ENCODE measurements at regions not wholly inside any gene's neighbourhood (a gene's known extent, or its start where the extent isn't known, plus 50 kb on each side); places are given as distances from the start of the nearest gene placed in this dataset.

DNA sequence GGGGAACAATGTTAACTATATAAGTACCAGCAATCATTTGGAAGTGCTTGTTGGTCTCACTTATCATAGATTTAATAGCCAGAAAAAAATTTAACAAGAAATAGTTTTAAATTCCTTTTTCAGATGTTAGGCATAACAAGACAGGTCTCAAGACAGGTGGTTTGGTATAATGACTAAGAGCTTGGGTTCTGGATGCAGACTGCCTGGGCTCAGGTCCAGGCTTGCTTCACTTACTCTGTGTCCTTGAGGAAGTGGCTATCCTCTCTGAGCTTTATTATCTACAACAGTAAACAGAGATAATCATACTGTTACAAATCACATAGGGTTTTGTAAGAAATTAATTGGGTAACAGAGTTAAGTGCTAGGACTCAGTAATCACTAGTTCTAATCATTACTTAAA, 338.0 kb upstream of the FLRT2 start:
- no peaks in the 10 kb centered on the region for H3K9me3 ChIP-seq (ENCODE audit: control insufficient read depth, insufficient read depth, low read length)
- Mint-ChIP-seq H3K4me1 (peaks cover 4 to 13% of the 10 kb centered on the region in 2 donors), H3K27ac (no peak overlapping the region), H3K27me3 (ENCODE audit: low read depth in 2 of 2) (no peaks in the 10 kb centered on the region), H3K9me3 (peaks cover 0 to 2% of the 10 kb centered on the region in 2 donors), H3K4me3 (no peak overlapping the region), H3K36me3 (no peaks in the 10 kb centered on the region)
- intact Hi-C loops (cut with micrococcal nuclease): no loop called here
- no peaks in the 10 kb centered on the region for H3K4me1 ChIP-seq (ENCODE audit: control insufficient read depth, insufficient read depth, low read length)
- H3K27me3 ChIP-seq (ENCODE audit: control insufficient read depth, insufficient read depth, low read length): no peaks in the 10 kb centered on the region
- H3K4me3 ChIP-seq (ENCODE audit: low read length): no peak overlapping the region
- no peak for ATAC-seq
- no peaks in the 10 kb centered on the region for H3K36me3 ChIP-seq (ENCODE audit: control insufficient read depth, insufficient read depth, low read length)
- H3K27ac ChIP-seq (ENCODE audit: low read length): no peak overlapping the region
- DNase-seq: no peak
- TF ChIP-seq, protein P1, sequence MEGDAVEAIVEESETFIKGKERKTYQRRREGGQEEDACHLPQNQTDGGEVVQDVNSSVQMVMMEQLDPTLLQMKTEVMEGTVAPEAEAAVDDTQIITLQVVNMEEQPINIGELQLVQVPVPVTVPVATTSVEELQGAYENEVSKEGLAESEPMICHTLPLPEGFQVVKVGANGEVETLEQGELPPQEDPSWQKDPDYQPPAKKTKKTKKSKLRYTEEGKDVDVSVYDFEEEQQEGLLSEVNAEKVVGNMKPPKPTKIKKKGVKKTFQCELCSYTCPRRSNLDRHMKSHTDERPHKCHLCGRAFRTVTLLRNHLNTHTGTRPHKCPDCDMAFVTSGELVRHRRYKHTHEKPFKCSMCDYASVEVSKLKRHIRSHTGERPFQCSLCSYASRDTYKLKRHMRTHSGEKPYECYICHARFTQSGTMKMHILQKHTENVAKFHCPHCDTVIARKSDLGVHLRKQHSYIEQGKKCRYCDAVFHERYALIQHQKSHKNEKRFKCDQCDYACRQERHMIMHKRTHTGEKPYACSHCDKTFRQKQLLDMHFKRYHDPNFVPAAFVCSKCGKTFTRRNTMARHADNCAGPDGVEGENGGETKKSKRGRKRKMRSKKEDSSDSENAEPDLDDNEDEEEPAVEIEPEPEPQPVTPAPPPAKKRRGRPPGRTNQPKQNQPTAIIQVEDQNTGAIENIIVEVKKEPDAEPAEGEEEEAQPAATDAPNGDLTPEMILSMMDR (IDR thresholded peaks at IDR 0.05): no peak

DNA sequence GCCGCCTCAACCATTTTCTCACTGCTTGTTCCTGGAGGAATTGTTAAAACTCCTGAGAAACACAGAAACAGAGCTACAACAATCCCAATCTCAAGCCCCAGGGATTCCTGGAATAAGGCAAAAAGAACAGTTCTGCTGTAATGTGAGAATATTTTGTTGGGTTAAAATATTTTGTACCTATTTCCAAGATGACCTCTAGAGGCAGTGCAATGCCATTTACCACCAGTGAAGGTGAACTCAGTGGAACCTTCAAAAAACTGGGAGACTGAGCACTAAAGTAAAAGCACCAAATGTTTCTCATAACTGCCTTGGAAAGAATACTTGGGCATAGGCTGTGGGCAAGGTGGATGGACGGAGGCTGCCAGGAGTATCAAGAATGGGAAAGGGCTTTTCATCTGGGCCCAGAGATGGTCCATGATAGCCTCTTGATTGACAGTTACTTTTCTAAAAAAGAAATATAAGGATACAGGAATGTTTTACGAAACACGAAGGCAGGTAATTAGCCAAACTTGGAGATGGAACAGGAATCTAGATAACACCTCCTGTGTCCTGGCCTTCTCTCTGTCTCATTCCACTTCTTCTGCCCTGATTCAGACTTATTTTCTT, 334.0 kb upstream of the FLRT2 start:
- TF ChIP-seq, protein P1 (IDR thresholded peaks at IDR 0.05): peak; percentile 37
- Mint-ChIP-seq H3K9me3 (peaks cover 0 to 2% of the 10 kb centered on the region in 2 donors), H3K27ac (no peak overlapping the region), H3K4me1 (peaks cover 4 to 21% of the 10 kb centered on the region in 2 donors), H3K27me3 (ENCODE audit: low read depth in 2 of 2) (no peaks in the 10 kb centered on the region), H3K36me3 (no peaks in the 10 kb centered on the region), H3K4me3 (no peak overlapping the region)
- Histone ChIP-seq H3K4me3 (ENCODE audit: low read length) (no peak overlapping the region), H3K27me3 (ENCODE audit: control insufficient read depth, insufficient read depth, low read length) (no peaks in the 10 kb centered on the region), H3K27ac (ENCODE audit: low read length) (no peak overlapping the region), H3K36me3 (ENCODE audit: control insufficient read depth, insufficient read depth, low read length) (no peaks in the 10 kb centered on the region), H3K4me1 (ENCODE audit: control insufficient read depth, insufficient read depth, low read length) (no peaks in the 10 kb centered on the region), H3K9me3 (ENCODE audit: control insufficient read depth, insufficient read depth, low read length) (no peaks in the 10 kb centered on the region)
- intact Hi-C loops (cut with micrococcal nuclease): no loop called here
- WGBS (ENCODE audit: insufficient coverage): 90% methylated on average over 3 of the region's 4 CpGs
- DNase-seq: no peak
- ATAC-seq: no peak

DNA sequence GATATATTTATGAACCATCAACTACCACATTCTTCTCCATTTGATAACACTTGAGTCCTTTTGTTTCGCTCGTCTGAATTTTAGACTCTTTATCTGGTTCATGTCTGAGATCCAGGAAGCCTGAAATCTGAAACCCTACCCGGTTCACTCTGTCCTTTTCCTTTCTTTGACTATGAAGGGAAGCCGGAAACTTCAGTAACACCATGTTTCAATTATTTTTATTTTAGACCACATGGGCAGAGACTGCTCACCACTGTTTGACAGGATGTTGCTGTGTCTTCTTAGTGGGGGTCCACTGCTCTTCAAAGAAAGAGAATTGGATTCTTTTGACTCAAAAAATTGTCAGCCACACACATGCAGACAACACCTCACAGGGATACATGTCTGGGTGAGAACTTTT, 331.9 kb upstream of the FLRT2 start:
- no peak for DNase-seq
- Histone ChIP-seq H3K4me3 (ENCODE audit: low read length) (no peak overlapping the region), H3K27me3 (ENCODE audit: control insufficient read depth, insufficient read depth, low read length) (no peaks in the 10 kb centered on the region), H3K4me1 (ENCODE audit: control insufficient read depth, insufficient read depth, low read length) (no peaks in the 10 kb centered on the region), H3K27ac (ENCODE audit: low read length) (no peak overlapping the region), H3K9me3 (ENCODE audit: control insufficient read depth, insufficient read depth, low read length) (no peaks in the 10 kb centered on the region), H3K36me3 (ENCODE audit: control insufficient read depth, insufficient read depth, low read length) (no peaks in the 10 kb centered on the region)
- H3K4me3 Mint-ChIP-seq: no peak overlapping the region
- peaks cover 4 to 21% of the 10 kb centered on the region in 2 donors for H3K4me1 Mint-ChIP-seq
- intact Hi-C loops (cut with micrococcal nuclease): no loop called here
- WGBS (ENCODE audit: insufficient coverage): 93% methylated on average over 3 of the region's 4 CpGs
- H3K9me3 Mint-ChIP-seq: peaks cover 0 to 2% of the 10 kb centered on the region in 2 donors
- no peak for ATAC-seq
- H3K36me3 Mint-ChIP-seq: no peaks in the 10 kb centered on the region
- H3K27ac Mint-ChIP-seq: no peak overlapping the region
- H3K27me3 Mint-ChIP-seq (ENCODE audit: low read depth in 2 of 2): no peaks in the 10 kb centered on the region
- TF ChIP-seq, protein P1 (IDR thresholded peaks at IDR 0.05): no peak

DNA sequence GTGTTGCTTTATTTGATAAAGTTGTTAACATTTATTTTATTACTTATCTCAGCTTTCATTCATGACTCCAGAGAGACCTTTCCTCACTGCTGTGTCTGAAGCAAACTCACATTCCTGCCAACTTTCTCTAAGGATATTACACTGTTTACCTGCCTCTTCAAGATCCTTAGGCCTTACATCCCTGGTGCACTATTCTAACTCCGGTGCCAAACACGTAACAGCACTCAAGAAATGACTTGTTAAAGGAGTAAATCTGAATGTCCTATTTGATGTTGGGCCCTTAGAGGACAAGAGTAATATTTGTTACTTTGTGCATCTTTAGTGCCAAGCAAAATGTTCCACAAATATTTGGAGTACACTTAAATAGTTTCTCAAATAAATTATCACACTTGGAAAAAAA, 324.1 kb upstream of the FLRT2 start:
- ATAC-seq (no peak), DNase-seq (no peak)
- Mint-ChIP-seq H3K27me3 (ENCODE audit: low read depth in 2 of 2) (no peaks in the 10 kb centered on the region), H3K4me1 (peaks cover 14 to 20% of the 10 kb centered on the region in 2 donors), H3K9me3 (no peaks in the 10 kb centered on the region), H3K4me3 (no peak overlapping the region), H3K36me3 (no peaks in the 10 kb centered on the region), H3K27ac (no peak overlapping the region)
- WGBS (ENCODE audit: insufficient coverage): 100% methylated on average over 2 of the region's 2 CpGs
- intact Hi-C loops (cut with micrococcal nuclease): no loop called here
- Histone ChIP-seq H3K27ac (ENCODE audit: low read length) (no peak overlapping the region), H3K27me3 (ENCODE audit: control insufficient read depth, insufficient read depth, low read length) (no peaks in the 10 kb centered on the region), H3K9me3 (ENCODE audit: control insufficient read depth, insufficient read depth, low read length) (no peaks in the 10 kb centered on the region), H3K4me3 (ENCODE audit: low read length) (no peak overlapping the region), H3K36me3 (ENCODE audit: control insufficient read depth, insufficient read depth, low read length) (no peaks in the 10 kb centered on the region), H3K4me1 (ENCODE audit: control insufficient read depth, insufficient read depth, low read length) (no peaks in the 10 kb centered on the region)
- TF ChIP-seq, protein P1 (IDR thresholded peaks at IDR 0.05): no peak

Data from natural killer cell (primary cell).